Mammary epithelial cell (primary cell): ENCODE measurements at regions not wholly inside any gene's neighbourhood (a gene's known extent, or its start where the extent isn't known, plus 50 kb on each side); places are given as distances from the start of the nearest gene placed in this dataset.

ENCODE experiments used
- EZH2 ChIP-seq: IDR thresholded peaks from 2 replicates; pipeline ENCODE4 v1.6.1; 2012; ENCODE audit warnings: low read length, inconsistent platforms, borderline replicate concordance
- TF ChIP-seq, protein P1 (sequence below), 2 donors: IDR thresholded peaks in 1 of 2; conservative IDR thresholded peaks in 1 of 2; 2 replicates each; pipeline ENCODE4 v1.5.1; 2011 to 2012; ENCODE audit warnings: inconsistent platforms in 2 of 2, low read length in 2 of 2, mild to moderate bottlenecking in 2 of 2, control low read depth in 1 of 2, low read depth in 1 of 2; ENCODE audit not compliant: insufficient read depth in 1 of 2; ENCODE audit errors: extremely low read depth in 1 of 2

DNA sequence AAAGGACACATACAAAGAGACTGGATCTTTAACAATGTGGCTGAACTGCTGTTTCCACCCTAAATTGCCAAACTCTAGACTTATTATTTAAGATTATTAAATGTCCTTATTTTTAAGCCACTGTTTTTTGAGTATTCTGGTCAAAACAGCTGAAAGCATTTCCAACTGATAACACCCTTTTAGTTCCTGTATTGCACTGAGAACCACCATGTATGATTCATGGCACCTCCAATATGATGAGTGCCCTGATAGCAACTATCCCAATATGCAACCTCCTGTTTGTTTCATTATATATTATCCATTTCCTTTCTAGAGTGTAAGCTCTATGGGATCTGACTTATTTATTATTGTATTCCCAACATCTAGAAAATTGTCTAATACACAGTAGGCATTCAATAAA, 269.4 kb downstream of the HHIPL2 start:
- TF ChIP-seq EZH2, result no peak
- TF ChIP-seq, protein P1, sequence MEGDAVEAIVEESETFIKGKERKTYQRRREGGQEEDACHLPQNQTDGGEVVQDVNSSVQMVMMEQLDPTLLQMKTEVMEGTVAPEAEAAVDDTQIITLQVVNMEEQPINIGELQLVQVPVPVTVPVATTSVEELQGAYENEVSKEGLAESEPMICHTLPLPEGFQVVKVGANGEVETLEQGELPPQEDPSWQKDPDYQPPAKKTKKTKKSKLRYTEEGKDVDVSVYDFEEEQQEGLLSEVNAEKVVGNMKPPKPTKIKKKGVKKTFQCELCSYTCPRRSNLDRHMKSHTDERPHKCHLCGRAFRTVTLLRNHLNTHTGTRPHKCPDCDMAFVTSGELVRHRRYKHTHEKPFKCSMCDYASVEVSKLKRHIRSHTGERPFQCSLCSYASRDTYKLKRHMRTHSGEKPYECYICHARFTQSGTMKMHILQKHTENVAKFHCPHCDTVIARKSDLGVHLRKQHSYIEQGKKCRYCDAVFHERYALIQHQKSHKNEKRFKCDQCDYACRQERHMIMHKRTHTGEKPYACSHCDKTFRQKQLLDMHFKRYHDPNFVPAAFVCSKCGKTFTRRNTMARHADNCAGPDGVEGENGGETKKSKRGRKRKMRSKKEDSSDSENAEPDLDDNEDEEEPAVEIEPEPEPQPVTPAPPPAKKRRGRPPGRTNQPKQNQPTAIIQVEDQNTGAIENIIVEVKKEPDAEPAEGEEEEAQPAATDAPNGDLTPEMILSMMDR (conservative IDR thresholded peaks at IDR 0.05 in 1 of 2, IDR thresholded peaks at IDR 0.05 in 1 of 2; ENCODE audit: extremely low read depth in 1 of 2, insufficient read depth in 1 of 2, low read depth in 1 of 2, low read length in 2 of 2), result no peak
